Lung (tissue), 11 donors: ENCODE measurements at regions not wholly inside any gene's neighbourhood (a gene's known extent, or its start where the extent isn't known, plus 50 kb on each side); places are given as distances from the start of the nearest gene placed in this dataset.

Experiments
- ATAC-seq: fragments of 200-7000 bp; cut with Tn5 transposase; one replicate; pipeline ENCODE4 v1.9.1; 2020; ENCODE audit warnings: moderate number of reproducible peaks; ENCODE audit not compliant: insufficient read depth, low FRiP score
- DNase-seq, 3 donors: peaks; one replicate each; pipeline ENCODE4 v3.0.0-alpha.2; 2013 to 2017
- H3K27ac ChIP-seq, 2 donors: one replicate each; pipeline ENCODE4 v1.5.1; 2013; ENCODE audit warnings: mild to moderate bottlenecking in 2 of 2, moderate library complexity in 2 of 2, control low read depth in 1 of 2, inconsistent platforms in 1 of 2, low read depth in 1 of 2, low read length in 1 of 2
- H3K27me3 ChIP-seq, 3 donors: one replicate each; pipeline ENCODE4 v1.5.1; 2013; ENCODE audit warnings: low read length in 2 of 3; ENCODE audit not compliant: control insufficient read depth in 3 of 3, insufficient read depth in 3 of 3
- H3K36me3 ChIP-seq, 4 donors: one replicate each; pipeline ENCODE4 v1.5.1; 2013; ENCODE audit warnings: low read length in 4 of 4, mild to moderate bottlenecking in 1 of 4, moderate library complexity in 1 of 4; ENCODE audit not compliant: control insufficient read depth in 4 of 4, insufficient read depth in 4 of 4
- H3K4me1 ChIP-seq, 5 donors: one replicate each; pipeline ENCODE4 v1.5.1; 2013; ENCODE audit warnings: low read length in 5 of 5, mild to moderate bottlenecking in 2 of 5, moderate library complexity in 1 of 5; ENCODE audit not compliant: control insufficient read depth in 5 of 5, insufficient read depth in 5 of 5
- H3K4me3 ChIP-seq: one replicate; pipeline ENCODE4 v1.5.1; 2013; ENCODE audit warnings: mild to moderate bottlenecking, control low read depth, moderate library complexity
- H3K9ac ChIP-seq, 2 donors: one replicate each; pipeline ENCODE4 v1.5.1; 2013; ENCODE audit warnings: low read length in 2 of 2, control low read depth in 1 of 2; ENCODE audit not compliant: insufficient read depth in 1 of 2
- H3K9me3 ChIP-seq, 4 donors: one replicate each; pipeline ENCODE4 v1.5.1; 2013; ENCODE audit warnings: low read length in 3 of 4, mild to moderate bottlenecking in 1 of 4, moderate library complexity in 1 of 4; ENCODE audit not compliant: control insufficient read depth in 4 of 4, insufficient read depth in 3 of 4
- CTCF ChIP-seq: IDR thresholded peaks from 2 replicates; pipeline ENCODE4 v1.5.1; 2012; ENCODE audit warnings: mild to moderate bottlenecking; ENCODE audit errors: control extremely low read depth, extremely low read depth
- WGBS, 2 donors: extraction: QIAGEN DNeasy Blood & Tissue Kit; methylation state at CpG; one replicate each; pipeline ENCODE4 v1.1.7; 2013; 5-methylcytosine and 5-hydroxymethylcytosine counted together
- donor health status: control.
- donor health status: control.
- donor health status: Bipolar disorder and iron deficiency.
- donor health status: healthy.
- donor health status: DM: yes; HTN: yes; CAD: no.

- H3K9ac ChIP-seq = no peak overlapping the region
Observed at GRCh38 chr9:81377320-81377719, 312.0 kb downstream of the TLE1 start.

GRCh38 chr9:81375187-81376100, 313.9 kb downstream of the TLE1 start:
- peak in 1 of 3 donors; percentile 32 for DNase-seq
- no peaks in the 10 kb centered on the region for H3K36me3 ChIP-seq
- peaks cover 3 to 12% (median 6%) of the 10 kb centered on the region in 5 donors for H3K4me1 ChIP-seq
- 50 to 57% methylated on average over 10 of the region's 10 CpGs for WGBS, 2 donors
- no peak overlapping the region for H3K4me3 ChIP-seq
- H3K27ac ChIP-seq = no peak overlapping the region
- no peak for ATAC-seq
- peaks cover 0 to 3% (median 0%) of the 10 kb centered on the region in 4 donors for H3K9me3 ChIP-seq
- TF ChIP-seq CTCF = no peak
- no peaks in the 10 kb centered on the region for H3K27me3 ChIP-seq
- H3K9ac ChIP-seq = no peak overlapping the region

More at GRCh38 chr9:81377320-81377719, 312.0 kb downstream of the TLE1 start:
- no peaks in the 10 kb centered on the region for H3K36me3 ChIP-seq
- TF ChIP-seq CTCF = no peak
- no peak overlapping the region for H3K27ac ChIP-seq
- H3K4me1 ChIP-seq = peaks cover 3 to 12% (median 4%) of the 10 kb centered on the region in 5 donors
- H3K4me3 ChIP-seq = no peak overlapping the region
- 92% methylated on average over 2 of the region's 2 CpGs for WGBS, 2 donors
- peaks cover 0 to 2% (median 0%) of the 10 kb centered on the region in 4 donors for H3K9me3 ChIP-seq
- no peaks in the 10 kb centered on the region for H3K27me3 ChIP-seq
- DNase-seq (no peak), ATAC-seq (no peak)

GRCh38 chr9:81374459-81375186, 314.7 kb downstream of the TLE1 start:
- peaks cover 3 to 12% (median 6%) of the 10 kb centered on the region in 5 donors for H3K4me1 ChIP-seq
- H3K27ac ChIP-seq = no peak overlapping the region
- no peaks in the 10 kb centered on the region for H3K27me3 ChIP-seq
- DNase-seq (no peak), ATAC-seq (no peak)
- no peak for TF ChIP-seq CTCF
- H3K4me3 ChIP-seq = no peak overlapping the region
- H3K36me3 ChIP-seq = no peaks in the 10 kb centered on the region
- 72 to 88% methylated on average over 4 of the region's 4 CpGs for WGBS, 2 donors
- H3K9me3 ChIP-seq = peaks cover 0 to 3% (median 0%) of the 10 kb centered on the region in 4 donors
- no peak overlapping the region for H3K9ac ChIP-seq
